ENCODE measurements at regions not wholly inside any gene's neighbourhood (a gene's known extent, or its start where the extent isn't known, plus 50 kb on each side); places are given as distances from the start of the nearest gene placed in this dataset.

DNA sequence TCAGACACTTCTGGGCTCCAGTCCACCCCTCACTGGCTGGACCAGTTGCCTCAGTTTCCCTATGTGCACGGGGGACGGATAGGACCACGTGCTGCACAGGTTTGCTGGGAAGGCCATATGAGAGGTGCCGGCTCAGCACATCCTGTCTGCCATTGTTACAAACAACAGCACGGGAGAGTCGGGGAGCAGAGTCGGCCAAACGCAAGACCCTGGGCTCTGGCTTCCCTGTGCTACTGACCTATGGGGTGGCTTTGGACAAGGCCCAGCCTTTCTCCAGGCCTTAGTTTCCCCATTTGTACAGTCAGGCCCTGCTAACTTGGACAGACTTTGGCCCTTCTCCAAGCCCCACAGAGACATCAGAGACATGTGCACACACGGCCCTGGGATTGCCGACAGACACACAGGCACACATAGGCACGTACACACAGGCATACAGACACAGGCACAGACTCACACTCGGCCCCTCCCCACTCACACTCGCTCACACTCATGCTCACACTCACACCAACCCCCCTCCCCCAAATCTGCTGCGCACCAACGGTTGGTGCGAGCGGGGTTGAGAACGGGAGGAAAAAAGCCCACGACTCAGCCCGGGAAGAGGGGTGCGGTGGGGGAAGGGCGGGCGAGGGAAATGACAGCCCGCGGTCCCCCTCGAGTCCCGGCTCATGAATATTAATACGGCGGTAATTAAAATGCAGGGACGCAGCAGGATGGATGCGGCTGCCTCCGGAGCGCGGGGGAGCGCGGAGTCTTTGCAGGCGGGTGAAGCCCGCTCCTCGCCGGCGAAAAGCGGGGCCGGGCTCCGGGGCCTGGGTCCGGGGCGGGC, 133.0 kb downstream of the C9orf50 start:
- peak in 1 of 2 experiments; percentile 37 for DNase-seq

DNA sequence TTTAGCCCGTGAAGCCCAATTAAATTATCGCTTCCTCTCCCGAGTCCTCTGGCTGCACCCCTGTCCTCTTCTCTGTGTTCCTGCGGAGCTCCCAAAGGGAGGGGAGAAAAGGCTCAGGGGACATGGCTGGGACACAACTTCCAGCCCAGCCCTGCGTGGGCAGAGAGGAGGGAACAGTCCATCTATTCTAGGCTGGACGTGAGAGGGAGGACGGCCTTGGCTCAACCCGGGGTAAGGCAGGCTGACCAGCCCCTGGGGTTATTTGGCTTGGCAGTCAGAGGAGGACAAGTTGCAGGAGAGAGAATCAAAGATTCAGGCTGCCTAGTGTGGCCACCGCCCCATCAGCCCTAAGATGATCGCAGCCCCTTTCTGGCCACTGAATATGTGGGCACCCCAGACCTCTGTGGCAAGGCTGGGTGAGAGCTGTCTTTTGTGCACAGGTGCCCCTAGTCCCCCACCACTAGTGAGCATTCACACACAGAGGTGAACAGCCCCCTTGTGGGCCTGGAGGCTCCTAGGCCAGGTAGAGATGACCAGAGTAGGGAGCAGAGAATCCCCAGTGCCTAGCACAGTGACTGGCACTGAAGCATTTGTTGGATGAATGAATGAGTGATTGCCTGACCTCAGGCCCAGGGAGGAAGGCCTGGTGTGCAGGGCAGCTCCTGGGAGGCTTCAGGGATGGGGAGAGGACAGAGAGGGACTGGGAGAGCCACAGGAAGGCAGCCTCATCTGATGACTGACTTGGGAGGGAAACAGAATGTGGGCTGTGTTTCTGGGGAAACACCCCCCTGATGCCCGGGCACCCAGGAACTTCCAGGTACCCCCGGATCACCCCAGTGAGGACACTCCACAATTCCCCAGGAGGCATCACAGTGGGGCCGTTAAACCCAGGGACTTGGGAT, 133.9 kb downstream of the C9orf50 start:
- DNase-seq = peak in 1 of 2 experiments; percentile 36

DNA sequence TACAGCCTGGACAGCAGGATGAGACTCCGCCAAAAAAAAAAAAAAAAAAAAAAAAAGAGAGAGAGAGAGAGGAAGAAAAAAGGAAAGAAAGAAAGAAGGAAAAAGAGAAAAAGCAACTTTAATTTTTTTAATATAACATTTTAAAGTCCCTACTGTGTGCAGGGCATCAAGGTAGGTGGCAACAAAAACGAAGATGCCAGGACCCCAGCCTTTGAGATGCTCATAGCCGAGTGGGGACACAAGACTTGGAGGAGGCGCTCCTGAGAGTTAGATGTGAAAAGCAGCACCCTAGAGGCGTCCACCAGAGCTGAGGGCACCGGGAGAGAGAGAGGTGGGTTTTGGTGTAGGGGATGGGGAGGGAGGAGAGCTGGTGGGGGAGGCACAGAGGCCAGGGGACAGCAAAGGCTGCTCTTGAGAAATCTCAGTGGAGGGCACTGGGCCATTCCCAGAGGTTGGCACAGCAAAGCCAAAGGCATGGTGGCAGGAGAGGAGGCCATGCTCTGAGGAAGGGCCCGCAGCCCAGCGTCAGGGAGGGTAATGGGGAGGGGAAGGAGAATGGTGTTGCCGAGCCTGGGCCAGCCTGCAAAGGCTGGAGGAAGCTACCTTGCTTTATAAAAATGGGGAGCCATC, 135.6 kb downstream of the C9orf50 start:
- DNase-seq = no peak

GRCh38 chr9:129484352-129485000, 136.4 kb downstream of the C9orf50 start:
- DNase-seq = no peak

- peak in 1 of 2 experiments; percentile 68 for DNase-seq
Measured at GRCh38 chr9:129483415-129484351, 137.2 kb downstream of the C9orf50 start.

GRCh38 chr9:129482521-129483414, 138.1 kb downstream of the C9orf50 start:
- peak; percentile 29 to 53 for DNase-seq

GRCh38 chr9:129481810-129482511, 138.9 kb downstream of the C9orf50 start:
- DNase-seq = no peak

GRCh38 chr9:129481424-129481809, 139.5 kb downstream of the C9orf50 start:
- DNase-seq = no peak

DNA sequence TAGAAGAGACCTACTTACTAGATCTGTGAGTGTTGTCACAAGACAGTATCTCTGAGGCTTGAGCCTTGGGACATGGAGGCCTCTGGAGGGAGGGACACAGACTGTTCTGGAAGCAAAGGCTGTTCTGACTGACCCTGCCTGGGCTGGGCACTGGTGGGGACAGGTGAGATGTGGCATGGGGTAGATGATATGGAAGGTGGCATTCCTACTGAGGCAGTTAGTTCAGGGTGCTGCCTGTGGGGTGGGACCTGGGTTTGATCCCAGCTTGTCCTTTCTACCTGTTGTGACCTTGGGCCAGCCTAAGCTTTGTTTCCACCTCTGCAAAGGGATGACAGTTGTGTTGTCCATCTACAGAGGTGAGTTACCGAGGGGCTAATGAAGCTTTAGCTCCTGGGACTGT, 140.2 kb downstream of the C9orf50 start:
- no peak for DNase-seq

DNA sequence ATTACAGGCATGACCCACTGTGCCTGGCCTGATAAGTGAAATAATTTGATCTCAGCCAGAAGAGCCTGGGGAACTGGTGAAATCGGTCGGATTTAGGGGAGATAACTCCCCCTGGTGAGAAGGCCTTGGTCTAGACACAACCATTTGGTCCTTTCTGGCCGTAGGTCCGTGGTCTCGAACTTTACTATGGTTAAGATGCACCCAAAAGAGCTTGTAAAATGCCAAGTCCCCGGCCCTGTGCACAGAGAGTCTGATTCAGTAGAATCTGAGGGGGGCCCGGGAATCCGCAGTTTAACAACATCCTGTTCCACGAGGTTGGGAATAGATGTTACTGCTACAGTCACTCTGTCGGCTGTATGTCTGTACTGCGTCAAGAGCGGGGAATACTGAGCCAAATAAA, 140.7 kb downstream of the C9orf50 start:
- DNase-seq = no peak

DNA sequence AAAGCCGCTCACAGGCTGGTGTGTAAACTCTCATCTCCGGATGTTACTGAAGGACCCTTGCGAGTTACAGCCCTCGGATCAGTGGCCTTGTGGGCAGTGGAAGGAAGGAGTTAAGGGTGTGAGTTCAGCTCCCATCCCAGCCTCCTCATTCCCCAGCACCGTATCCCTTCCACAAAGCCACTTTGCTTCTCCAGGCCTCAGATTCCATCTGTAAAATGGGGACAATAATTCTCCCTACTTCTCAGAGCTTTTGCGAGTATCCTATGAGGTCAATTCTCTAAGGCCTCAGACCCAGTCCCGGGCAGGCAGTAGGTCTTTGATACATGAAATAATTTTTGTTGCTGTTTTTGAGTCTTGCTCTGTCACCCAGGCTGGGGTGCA, 141.3 kb downstream of the C9orf50 start:
- DNase-seq = no peak

GRCh38 chr9:129478961-129479630, 141.8 kb downstream of the C9orf50 start:
- DNase-seq = no peak

GRCh38 chr9:129478461-129478860, 142.4 kb downstream of the C9orf50 start:
- no peak for DNase-seq

DNA sequence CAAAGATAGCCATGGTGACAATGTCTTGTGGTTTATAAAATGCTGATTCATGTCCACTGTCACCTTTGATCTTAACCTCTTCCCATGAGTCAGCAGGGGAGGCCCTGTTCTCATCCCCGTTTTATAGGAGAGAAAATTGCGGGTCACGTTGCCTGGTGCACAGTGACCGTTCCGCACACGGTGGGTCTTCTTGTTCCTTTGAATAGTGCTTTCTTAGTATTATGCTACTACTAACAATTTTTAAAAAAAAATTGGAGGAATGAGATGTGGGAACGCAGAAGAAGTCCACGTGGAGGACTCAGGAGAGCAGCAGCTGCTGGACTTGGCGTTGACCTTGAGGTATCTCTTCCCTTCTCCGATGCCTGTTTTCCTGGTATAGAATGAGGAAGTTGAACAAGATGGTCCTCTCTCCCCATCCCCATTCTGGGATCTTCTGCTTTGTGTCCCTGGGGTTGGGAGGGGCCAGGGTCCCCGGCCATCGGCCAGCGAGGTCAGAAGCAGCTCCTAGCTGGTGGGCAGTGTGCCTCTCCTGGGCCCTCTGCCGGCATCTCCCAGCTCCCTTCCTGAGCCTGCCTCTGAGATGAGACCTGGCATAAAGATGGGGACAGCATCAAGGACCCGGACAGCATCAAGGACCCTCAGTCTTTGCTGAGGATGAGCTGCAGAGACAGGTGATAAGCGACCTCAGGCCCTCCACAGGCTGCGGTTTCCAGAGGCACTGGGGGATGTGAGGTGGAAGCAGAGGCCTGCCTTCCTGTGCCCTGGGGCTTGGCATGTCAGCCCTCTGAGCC, 143.9 kb downstream of the C9orf50 start:
- no peak for DNase-seq

DNA sequence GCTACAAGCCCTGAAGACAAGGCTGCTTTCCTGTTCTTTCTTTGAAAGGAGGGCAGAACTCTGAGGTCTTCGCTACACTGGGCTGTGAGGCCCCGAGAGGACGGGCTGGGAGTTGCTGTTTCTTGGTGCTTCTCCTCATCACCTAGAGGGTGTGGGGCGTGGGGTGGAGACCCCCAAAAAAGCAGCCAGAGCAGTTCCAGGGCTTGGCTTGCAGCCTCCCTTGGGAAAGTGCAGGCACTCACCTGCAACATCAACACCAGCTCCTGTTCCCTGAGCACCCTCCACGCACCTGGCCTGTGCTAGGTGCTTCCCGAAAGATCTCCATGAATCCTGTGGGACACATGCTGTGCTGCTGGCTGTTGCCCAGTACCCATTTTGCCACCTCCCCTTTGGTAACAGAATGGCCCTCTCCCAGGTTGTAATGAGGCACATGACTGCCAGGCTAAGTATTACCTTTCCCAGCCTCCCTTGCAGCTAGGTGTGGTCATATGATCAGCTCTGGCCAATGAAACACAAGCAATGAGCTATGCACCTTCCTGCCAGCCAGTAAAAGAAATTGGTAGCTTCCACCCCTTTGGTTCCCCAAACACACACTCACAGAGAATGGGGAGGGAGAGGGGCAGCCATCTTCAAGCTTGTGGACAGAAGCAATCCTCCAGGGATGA, 146.0 kb downstream of the C9orf50 start:
- no peak for DNase-seq

DNA sequence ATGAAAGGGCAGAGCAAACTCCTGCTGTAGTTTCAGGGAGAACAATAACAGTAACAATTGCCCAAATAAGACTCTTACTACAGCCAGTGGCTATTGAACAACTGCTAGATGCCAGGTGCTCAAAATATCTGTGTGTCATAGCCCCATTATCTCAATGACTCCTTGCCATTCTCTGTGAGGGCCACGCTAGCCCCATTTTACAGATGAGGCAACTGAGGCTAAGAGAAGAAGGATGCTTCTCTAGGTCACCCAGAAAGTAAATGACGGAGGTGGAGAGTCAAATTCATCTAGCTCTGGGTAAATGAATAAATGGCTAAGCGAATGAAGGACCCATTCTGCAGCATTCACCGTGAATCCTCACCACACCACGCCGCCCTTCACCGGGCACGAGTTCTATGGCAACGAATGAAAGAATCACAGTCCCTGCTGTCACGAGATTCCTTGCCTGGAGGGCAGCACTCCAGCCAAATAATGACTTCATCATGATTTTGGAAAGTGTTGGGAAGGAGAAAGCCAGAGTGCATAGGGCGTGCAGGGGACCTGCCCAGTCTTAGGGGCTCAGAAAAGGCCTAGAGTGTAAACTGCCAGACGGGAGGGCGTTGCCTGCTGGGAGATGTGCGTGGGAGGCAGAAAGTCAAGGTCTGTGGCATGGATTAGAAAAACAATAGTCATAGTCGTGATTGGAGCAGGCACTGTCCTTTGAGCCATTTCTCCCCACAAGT, 147.2 kb downstream of the C9orf50 start:
- no peak for DNase-seq

DNA sequence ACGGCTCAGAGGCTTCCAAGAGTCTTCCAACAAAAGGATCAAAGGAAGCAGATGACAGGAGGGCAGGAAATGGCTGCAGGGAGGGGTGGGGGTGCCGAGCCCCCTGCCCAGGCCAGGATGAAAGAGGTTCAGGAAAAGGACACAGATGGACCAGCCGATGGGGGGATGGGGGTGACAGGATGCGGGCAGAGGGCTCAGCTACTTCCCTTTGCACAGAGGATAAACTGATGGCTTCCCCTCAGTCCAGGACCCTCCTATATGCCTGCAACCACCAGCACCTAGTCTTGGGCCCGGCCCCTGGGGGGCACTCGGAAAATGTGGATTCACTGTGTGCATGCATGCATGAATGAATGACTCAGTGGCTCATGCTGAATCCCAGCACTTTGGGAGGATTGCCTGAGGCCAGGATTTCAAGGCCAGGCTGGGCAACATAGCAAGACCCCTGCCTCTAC, 148.2 kb downstream of the C9orf50 start:
- no peak for DNase-seq
